ENCODE measurements at regions not wholly inside any gene's neighbourhood (a gene's known extent, or its start where the extent isn't known, plus 50 kb on each side); places are given as distances from the start of the nearest gene placed in this dataset.

- intact Hi-C loops (cut with micrococcal nuclease), result no loop called here
These were observed 194.4 kb downstream of the KIF26A start for GRCh38 chr14:104332634-104333270.

DNA sequence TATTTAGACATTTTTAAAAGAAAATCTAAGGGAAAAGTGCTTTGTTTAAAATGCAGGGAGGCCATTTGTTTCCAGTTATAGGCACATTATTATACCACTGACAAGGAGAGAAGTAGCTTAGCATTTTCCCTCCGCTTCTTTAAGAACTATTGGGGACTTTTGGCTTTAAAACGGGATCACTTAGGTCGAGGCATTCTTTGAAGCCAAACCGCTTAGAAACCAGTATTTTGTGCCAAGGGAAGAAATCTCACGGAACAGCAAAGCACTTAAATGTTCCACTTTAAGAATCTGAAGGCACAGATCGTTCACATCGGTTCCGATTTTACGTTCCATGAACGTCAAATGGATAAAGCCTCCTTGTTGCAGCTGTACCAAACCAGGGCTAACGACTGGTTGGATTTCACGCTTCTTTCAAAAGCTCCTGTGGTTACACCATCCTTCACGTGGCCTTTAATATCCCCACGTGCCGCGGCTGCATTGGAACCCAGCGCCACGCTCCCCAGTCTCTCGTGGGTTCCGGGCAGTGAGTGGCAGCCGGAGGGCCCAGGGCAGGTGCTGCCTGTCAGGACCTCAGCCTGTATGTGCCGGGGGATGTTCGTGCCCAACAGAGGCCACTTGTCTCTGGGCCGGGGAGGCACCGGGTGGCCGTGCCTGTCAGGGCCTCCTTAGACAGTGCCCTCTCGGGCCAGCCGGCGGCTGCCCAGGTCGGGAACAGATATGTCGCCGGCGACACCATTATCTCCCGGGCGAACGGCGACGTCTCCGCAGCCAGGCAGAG lies 195.4 kb downstream of the KIF26A start:
- POLR2A ChIA-PET, result interaction anchor here (0.6 kb wide), 1 partner anchor 282 kb away, joined by 4 read pairs; no protein-coding TSS in a partner anchor
- Histone ChIP-seq H3K36me3 (ENCODE audit: control insufficient read depth in 2 of 3, insufficient read depth in 3 of 3, low read length in 3 of 3) (no peaks in the 10 kb centered on the region), H3K4me3 (ENCODE audit: low read length) (no peak overlapping the region), H3K4me1 (ENCODE audit: control insufficient read depth in 2 of 2, insufficient read depth in 2 of 2, low read length in 2 of 2) (no peaks in the 10 kb centered on the region), H3K27ac (ENCODE audit: low read depth, low read length) (no peak overlapping the region), H3K27me3 (ENCODE audit: control insufficient read depth in 2 of 2, insufficient read depth in 2 of 2, low read length in 2 of 2) (no peaks in the 10 kb centered on the region), H3K9me3 (ENCODE audit: control insufficient read depth in 2 of 3, low read length in 3 of 3) (peaks cover 0 to 22% (median 0%) of the 10 kb centered on the region in 3 experiments)
- CTCF ChIA-PET, result no interaction called here
- H3K4me3 Mint-ChIP-seq, result no peak overlapping the region
- H3K9me3 Mint-ChIP-seq, result peaks cover 10 to 38% (median 26%) of the 10 kb centered on the region in 11 donors
- intact Hi-C loops (cut with micrococcal nuclease), result no loop called here
- ATAC-seq, result no peak
- peaks cover 0 to 8% (median 0%) of the 10 kb centered on the region in 5 donors for H3K27me3 Mint-ChIP-seq
- no peak overlapping the region for H3K27ac Mint-ChIP-seq
- no peak for DNase-seq
- no peaks in the 10 kb centered on the region for H3K4me1 Mint-ChIP-seq
- peaks cover 0 to 28% (median 23%) of the 10 kb centered on the region in 5 donors for H3K36me3 Mint-ChIP-seq

More at GRCh38 chr14:104332634-104333270, 194.4 kb downstream of the KIF26A start:
- no peak for ATAC-seq
- Histone ChIP-seq H3K36me3 (ENCODE audit: control insufficient read depth in 2 of 3, insufficient read depth in 3 of 3, low read length in 3 of 3) (no peaks in the 10 kb centered on the region), H3K27ac (ENCODE audit: low read depth, low read length) (no peak overlapping the region), H3K27me3 (ENCODE audit: control insufficient read depth in 2 of 2, insufficient read depth in 2 of 2, low read length in 2 of 2) (no peaks in the 10 kb centered on the region), H3K4me1 (ENCODE audit: control insufficient read depth in 2 of 2, insufficient read depth in 2 of 2, low read length in 2 of 2) (no peaks in the 10 kb centered on the region), H3K4me3 (ENCODE audit: low read length) (no peak overlapping the region), H3K9me3 (ENCODE audit: control insufficient read depth in 2 of 3, low read length in 3 of 3) (peaks cover 0 to 14% (median 0%) of the 10 kb centered on the region in 3 experiments)
- Mint-ChIP-seq H3K4me1 (no peaks in the 10 kb centered on the region), H3K27me3 (no peaks in the 10 kb centered on the region), H3K27ac (no peak overlapping the region), H3K9me3 (peaks cover 7 to 31% (median 15%) of the 10 kb centered on the region in 11 donors), H3K4me3 (no peak overlapping the region), H3K36me3 (peaks cover 0 to 19% (median 16%) of the 10 kb centered on the region in 5 donors)
- CTCF ChIA-PET, result no interaction called here
- POLR2A ChIA-PET, result interaction anchor here (0.6 kb wide), 1 partner anchor 283 kb away, joined by 4 read pairs; no protein-coding TSS in a partner anchor
- no peak for DNase-seq

DNA sequence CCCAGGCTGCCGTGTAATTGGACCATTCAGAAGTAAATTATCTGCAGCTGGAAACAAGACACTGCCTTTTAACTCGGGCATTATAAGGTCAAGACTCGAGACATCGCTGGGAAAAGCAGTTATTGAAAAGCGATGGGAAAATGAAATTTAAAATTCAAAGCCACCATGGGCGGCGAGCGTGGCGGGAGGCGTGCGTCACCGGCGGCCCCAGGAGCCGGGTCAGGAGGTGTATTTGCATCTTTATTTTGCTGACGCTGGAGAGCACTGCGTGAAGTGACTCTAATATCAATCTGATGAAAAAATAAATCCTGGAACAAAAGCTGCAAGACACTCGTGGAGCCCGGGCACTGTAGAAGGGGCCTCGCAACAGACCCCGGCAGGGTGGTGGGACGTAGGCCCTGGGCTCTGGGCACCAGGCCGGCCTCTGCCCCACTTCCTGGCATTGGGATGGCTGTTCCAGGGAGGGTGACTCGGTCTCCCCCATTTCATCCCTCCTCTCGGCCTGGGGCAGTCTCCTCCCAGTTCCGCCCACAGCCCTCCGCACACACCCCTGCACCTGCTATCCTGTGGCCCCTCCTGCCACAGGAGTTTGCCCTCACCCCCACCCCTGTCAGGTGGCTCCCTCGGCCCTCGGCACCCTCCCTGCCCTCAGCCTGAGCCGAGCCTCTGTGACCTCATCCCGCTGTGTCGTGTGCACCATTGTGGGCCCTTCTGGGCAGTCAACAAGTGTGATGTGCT lies 196.2 kb downstream of the KIF26A start:
- H3K27ac Mint-ChIP-seq, result no peak overlapping the region
- H3K27ac ChIP-seq (ENCODE audit: low read depth, low read length), result no peak overlapping the region
- no peaks in the 10 kb centered on the region for H3K27me3 ChIP-seq (ENCODE audit: control insufficient read depth in 2 of 2, insufficient read depth in 2 of 2, low read length in 2 of 2)
- peaks cover 10 to 35% (median 22%) of the 10 kb centered on the region in 11 donors for H3K9me3 Mint-ChIP-seq
- H3K4me1 ChIP-seq (ENCODE audit: control insufficient read depth in 2 of 2, insufficient read depth in 2 of 2, low read length in 2 of 2), result no peaks in the 10 kb centered on the region
- H3K4me3 ChIP-seq (ENCODE audit: low read length), result no peak overlapping the region
- ChIA-PET CTCF (no interaction called here), POLR2A (no interaction called here)
- intact Hi-C loops (cut with micrococcal nuclease), result no loop called here
- H3K36me3 Mint-ChIP-seq, result peaks cover 0 to 23% (median 17%) of the 10 kb centered on the region in 5 donors
- peaks cover 0 to 21% (median 0%) of the 10 kb centered on the region in 3 experiments for H3K9me3 ChIP-seq (ENCODE audit: control insufficient read depth in 2 of 3, low read length in 3 of 3)
- no peaks in the 10 kb centered on the region for H3K36me3 ChIP-seq (ENCODE audit: control insufficient read depth in 2 of 3, insufficient read depth in 3 of 3, low read length in 3 of 3)
- ATAC-seq (no peak), DNase-seq (no peak)
- H3K4me3 Mint-ChIP-seq, result no peak overlapping the region
- peaks cover 0 to 9% (median 0%) of the 10 kb centered on the region in 5 donors for H3K27me3 Mint-ChIP-seq
- no peaks in the 10 kb centered on the region for H3K4me1 Mint-ChIP-seq

DNA sequence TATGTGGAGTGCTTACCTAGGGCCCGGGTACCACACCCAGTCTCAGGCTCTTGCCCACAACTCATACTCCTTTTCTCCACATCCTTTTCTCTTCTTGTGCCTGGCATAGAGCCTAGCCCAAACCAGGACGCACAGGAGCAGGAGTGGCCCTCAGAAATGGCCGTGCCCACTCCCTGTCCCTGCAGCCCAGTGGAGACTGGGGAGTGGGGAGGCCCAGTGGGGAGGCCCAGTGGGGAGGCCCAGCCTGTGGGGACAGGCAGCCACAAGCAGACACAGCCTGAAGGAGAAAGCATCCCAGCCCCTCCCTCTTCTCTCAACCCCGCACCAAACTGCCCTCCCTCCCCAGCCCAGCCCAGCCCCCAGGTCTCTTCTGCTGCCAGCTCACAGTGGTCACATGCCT lies 196.8 kb downstream of the KIF26A start:
- ChIA-PET CTCF (no interaction called here), POLR2A (no interaction called here)
- ATAC-seq (no peak), DNase-seq (peak in 1 of 9 donors; percentile 3)
- intact Hi-C loops (cut with micrococcal nuclease), result no loop called here
- Histone ChIP-seq H3K27ac (ENCODE audit: low read depth, low read length) (no peak overlapping the region), H3K9me3 (ENCODE audit: control insufficient read depth in 2 of 3, low read length in 3 of 3) (peaks cover 0 to 15% (median 0%) of the 10 kb centered on the region in 3 experiments), H3K4me1 (ENCODE audit: control insufficient read depth in 2 of 2, insufficient read depth in 2 of 2, low read length in 2 of 2) (no peaks in the 10 kb centered on the region), H3K4me3 (ENCODE audit: low read length) (no peak overlapping the region), H3K27me3 (ENCODE audit: control insufficient read depth in 2 of 2, insufficient read depth in 2 of 2, low read length in 2 of 2) (no peaks in the 10 kb centered on the region), H3K36me3 (ENCODE audit: control insufficient read depth in 2 of 3, insufficient read depth in 3 of 3, low read length in 3 of 3) (no peaks in the 10 kb centered on the region)
- H3K4me1 Mint-ChIP-seq, result no peaks in the 10 kb centered on the region
- H3K36me3 Mint-ChIP-seq, result peaks cover 0 to 20% (median 13%) of the 10 kb centered on the region in 5 donors
- peaks cover 0 to 11% (median 0%) of the 10 kb centered on the region in 5 donors for H3K27me3 Mint-ChIP-seq
- H3K27ac Mint-ChIP-seq, result no peak overlapping the region
- H3K9me3 Mint-ChIP-seq, result peaks cover 10 to 33% (median 18%) of the 10 kb centered on the region in 11 donors
- no peak overlapping the region for H3K4me3 Mint-ChIP-seq

- no peaks in the 10 kb centered on the region for H3K27me3 ChIP-seq (ENCODE audit: control insufficient read depth in 2 of 2, insufficient read depth in 2 of 2, low read length in 2 of 2)
- no peaks in the 10 kb centered on the region for H3K4me1 Mint-ChIP-seq
- peaks cover 0 to 16% (median 13%) of the 10 kb centered on the region in 5 donors for H3K36me3 Mint-ChIP-seq
- H3K4me3 ChIP-seq (ENCODE audit: low read length), result no peak overlapping the region
- intact Hi-C loops (cut with micrococcal nuclease), result no loop called here
- H3K4me1 ChIP-seq (ENCODE audit: control insufficient read depth in 2 of 2, insufficient read depth in 2 of 2, low read length in 2 of 2), result no peaks in the 10 kb centered on the region
- CTCF ChIA-PET, result interaction anchor here (1.4 kb wide), 1 partner anchor 56 kb away, joined by 3 read pairs; no protein-coding TSS in a partner anchor
- no peak overlapping the region for H3K4me3 Mint-ChIP-seq
- peaks cover 0 to 16% (median 0%) of the 10 kb centered on the region in 5 donors for H3K27me3 Mint-ChIP-seq
- H3K36me3 ChIP-seq (ENCODE audit: control insufficient read depth in 2 of 3, insufficient read depth in 3 of 3, low read length in 3 of 3), result no peaks in the 10 kb centered on the region
- H3K9me3 ChIP-seq (ENCODE audit: control insufficient read depth in 2 of 3, low read length in 3 of 3), result peaks cover 0 to 11% (median 0%) of the 10 kb centered on the region in 3 experiments
- POLR2A ChIA-PET, result no interaction called here
- H3K27ac ChIP-seq (ENCODE audit: low read depth, low read length), result no peak overlapping the region
- DNase-seq (no peak), ATAC-seq (no peak)
- H3K9me3 Mint-ChIP-seq, result peaks cover 8 to 33% (median 18%) of the 10 kb centered on the region in 11 donors
- no peak overlapping the region for H3K27ac Mint-ChIP-seq
These were observed 197.2 kb downstream of the KIF26A start for GRCh38 chr14:104335611-104336010.

DNA sequence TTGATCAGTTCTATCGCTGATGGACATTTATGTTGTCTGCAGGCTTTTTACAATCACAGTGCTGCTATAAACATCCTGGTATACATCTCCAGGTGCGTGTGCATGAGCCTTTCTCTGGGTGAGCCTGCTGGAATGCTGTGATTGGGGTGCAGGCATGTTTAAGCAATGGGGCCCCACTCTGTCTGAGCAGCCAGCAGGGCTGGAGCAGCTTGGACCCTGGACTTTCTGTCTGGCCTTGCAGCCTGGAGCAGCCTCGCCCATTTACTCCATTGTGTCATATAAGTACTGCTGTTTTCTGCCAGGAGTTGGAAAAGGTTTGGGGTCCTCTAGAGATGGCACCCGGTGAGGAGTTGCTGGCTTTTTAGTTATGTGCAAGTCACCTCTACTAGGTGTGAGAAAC lies 199.0 kb downstream of the KIF26A start:
- Histone ChIP-seq H3K27me3 (ENCODE audit: control insufficient read depth in 2 of 2, insufficient read depth in 2 of 2, low read length in 2 of 2) (no peaks in the 10 kb centered on the region), H3K4me1 (ENCODE audit: control insufficient read depth in 2 of 2, insufficient read depth in 2 of 2, low read length in 2 of 2) (no peaks in the 10 kb centered on the region), H3K4me3 (ENCODE audit: low read length) (no peak overlapping the region), H3K27ac (ENCODE audit: low read depth, low read length) (no peak overlapping the region), H3K9me3 (ENCODE audit: control insufficient read depth in 2 of 3, low read length in 3 of 3) (peaks cover 0 to 8% (median 0%) of the 10 kb centered on the region in 3 experiments), H3K36me3 (ENCODE audit: control insufficient read depth in 2 of 3, insufficient read depth in 3 of 3, low read length in 3 of 3) (no peaks in the 10 kb centered on the region)
- intact Hi-C loops (cut with micrococcal nuclease), result no loop called here
- Mint-ChIP-seq H3K4me1 (peaks cover 0 to 8% (median 0%) of the 10 kb centered on the region in 7 donors), H3K4me3 (no peak overlapping the region), H3K36me3 (peaks cover 0 to 10% (median 8%) of the 10 kb centered on the region in 5 donors), H3K27ac (no peak overlapping the region), H3K9me3 (peaks cover 0 to 28% (median 14%) of the 10 kb centered on the region in 11 donors), H3K27me3 (peaks cover 0 to 24% (median 2%) of the 10 kb centered on the region in 5 donors)
- ATAC-seq (no peak), DNase-seq (peak in 1 of 9 donors; percentile 1)
- CTCF ChIA-PET, result no interaction called here
- POLR2A ChIA-PET, result no interaction called here

All from naive thymus-derived CD4-positive, alpha-beta T cell (primary cell).